HG02763 (cell line): ENCODE measurements at regions not wholly inside any gene's neighbourhood (a gene's known extent, or its start where the extent isn't known, plus 50 kb on each side); places are given as distances from the start of the nearest gene placed in this dataset.

Source experiments
- ATAC-seq: cut with Tn5 transposase; IDR thresholded peaks from one replicate; pipeline ENCODE4 v1.9.1; 2021; ENCODE audit warnings: mild to moderate bottlenecking, moderate library complexity; ENCODE audit not compliant: unreplicated experiment

DNA sequence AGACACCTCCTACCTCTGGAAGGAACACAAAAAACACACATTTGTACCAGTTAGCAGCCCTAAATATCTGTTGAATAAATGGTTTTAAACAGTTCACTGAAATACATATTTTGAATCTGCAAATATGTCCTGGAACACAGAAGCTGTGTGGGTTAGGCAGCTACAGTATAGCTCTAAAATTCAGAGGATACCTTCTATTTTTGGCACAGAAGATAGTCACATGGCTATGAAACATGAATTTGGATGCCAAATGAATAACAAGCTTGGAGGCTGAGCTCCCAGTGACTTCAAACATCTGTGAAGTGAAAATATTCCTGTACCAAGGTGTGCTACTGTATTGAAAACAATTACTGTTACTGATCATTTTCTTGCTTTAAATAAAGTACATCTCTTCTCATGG is 391.5 kb upstream of the ADGRL2 start:
- no peak for ATAC-seq

DNA sequence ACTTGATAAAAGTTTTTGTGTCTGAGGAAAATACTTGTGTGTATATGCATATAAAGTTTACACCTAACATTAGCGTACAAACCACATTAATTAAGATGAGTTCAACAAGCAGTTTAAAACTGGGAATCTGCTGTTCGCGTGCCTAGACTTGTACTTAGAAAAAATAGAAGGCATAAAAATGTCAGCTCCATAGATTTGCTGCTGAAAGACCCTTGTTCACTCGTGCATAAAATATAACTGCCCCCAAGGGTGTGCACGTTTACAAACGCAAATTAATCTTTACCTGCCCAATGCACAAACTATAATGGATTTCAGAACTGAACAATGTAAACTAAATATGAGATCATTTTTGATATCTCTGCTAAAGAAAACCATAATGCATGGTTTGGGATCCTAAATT is 392.3 kb upstream of the ADGRL2 start:
- no peak for ATAC-seq

DNA sequence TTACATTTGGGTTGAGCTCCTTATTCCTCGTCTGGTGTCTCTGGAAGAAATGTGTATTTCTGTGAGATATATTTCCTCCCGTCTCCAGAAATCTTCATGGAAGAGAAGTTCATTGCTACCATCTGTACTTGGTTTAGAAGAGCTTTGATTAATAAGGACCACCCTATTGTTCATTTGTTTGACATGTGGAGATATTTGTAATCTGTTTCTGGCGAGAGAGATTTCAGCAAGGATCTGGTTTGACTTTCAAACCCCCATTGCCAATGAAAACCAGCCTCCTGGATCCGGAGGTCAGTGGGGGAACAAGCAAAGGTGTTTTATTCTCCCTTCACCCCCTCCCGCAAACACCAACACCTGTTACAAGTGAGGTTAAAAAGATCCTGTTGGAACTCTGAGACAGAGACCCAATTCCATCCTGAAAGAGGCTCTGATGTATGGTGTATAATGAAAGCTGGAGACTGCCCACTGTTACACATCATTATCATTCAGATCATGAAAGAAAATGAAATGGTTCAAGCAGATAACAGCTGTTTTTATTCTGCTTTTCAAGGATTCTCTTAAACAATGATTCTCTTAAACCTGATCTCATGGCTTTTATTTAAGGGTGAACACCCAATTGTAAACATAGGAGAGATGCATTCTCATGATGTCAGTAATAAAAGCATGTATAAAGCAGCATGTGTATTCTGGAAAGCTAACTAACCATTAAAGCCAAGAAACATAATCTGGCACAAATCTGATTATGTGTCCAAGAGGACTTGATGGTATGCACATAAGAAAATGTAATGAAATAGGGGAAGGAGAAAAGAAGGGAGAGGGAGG is 393.5 kb upstream of the ADGRL2 start:
- no peak for ATAC-seq

DNA sequence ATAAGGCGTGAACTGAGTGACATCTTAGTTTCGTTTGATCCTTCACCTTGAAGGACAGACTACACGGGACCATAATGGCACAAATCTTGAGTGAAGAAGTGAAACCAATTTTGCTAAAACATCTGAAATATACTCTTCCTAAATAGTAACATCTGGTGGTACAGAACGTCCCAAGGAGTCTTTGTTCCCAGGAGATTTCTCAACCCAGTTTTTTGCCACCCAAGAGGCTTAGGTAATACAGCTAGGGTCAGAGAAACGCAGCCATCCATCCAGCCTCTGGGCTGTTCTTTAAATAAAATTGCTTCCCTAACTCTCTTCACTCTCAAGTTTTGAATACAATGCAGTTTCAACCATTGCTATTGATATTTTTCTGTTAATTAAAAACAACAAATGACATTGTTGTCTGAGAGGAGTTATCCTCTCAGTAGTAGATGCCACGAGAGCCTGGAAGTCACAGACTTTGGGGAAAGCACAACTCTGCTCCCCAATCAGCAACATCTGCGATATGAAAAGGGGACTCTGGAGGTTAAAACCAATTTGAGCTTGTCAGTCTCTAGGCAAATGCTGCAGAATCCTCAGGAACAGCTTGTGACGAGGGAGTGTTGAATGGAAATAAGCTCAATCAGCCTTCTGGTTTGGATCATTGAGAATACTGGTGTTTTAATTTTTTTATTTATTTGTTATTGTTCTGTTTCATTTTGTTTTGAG is 394.3 kb upstream of the ADGRL2 start:
- ATAC-seq, result no peak

DNA sequence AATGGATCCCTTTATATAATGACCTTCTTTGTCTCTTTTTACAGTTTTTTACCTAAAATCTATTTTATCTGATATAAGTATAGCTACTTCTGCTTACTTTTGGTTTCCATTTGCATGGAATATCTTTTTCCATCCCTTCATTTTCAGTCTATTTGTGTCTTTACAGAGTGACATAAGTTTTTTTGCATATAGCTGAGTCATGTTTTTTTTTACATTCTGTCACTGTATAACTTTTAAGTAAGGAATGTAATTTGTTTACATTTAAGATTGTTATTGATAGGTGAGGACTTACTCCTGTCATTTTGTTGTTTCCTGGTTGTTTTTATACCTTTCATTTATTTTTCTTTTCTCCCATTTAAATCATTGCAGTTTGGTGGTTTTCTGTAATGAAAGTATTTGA is 402.7 kb upstream of the ADGRL2 start:
- no peak for ATAC-seq

DNA sequence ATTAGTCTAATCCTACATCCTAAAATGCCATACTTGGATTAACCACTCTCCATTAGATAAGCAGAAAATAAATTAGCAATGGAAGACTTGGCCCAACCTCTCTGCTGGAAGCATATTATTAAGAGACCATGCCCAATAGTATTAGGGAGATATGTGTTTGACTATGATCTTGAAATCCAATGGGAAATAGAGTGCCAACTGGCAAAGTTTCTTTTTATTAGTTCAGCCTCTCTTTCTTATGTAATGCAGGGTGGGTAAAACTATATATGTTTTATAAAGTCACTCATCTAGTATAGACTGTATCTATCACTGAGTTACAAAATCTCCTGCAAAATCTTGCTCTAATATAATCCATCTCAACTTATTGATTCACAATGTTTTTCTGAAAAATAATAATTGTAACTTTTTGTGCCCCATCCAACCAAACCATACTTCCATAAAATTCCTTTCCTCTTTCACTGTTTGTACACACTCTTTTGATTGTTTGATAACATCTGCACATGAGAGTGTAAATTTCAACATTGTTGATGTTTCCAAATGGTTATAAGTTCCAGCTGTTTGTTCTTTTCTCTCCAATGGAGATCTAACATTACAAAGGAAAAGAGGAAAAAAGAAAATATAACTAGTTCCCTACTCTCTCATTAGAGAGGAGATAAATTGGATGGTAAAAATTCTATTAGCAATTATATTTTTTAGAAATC is 408.1 kb upstream of the ADGRL2 start:
- no peak for ATAC-seq

DNA sequence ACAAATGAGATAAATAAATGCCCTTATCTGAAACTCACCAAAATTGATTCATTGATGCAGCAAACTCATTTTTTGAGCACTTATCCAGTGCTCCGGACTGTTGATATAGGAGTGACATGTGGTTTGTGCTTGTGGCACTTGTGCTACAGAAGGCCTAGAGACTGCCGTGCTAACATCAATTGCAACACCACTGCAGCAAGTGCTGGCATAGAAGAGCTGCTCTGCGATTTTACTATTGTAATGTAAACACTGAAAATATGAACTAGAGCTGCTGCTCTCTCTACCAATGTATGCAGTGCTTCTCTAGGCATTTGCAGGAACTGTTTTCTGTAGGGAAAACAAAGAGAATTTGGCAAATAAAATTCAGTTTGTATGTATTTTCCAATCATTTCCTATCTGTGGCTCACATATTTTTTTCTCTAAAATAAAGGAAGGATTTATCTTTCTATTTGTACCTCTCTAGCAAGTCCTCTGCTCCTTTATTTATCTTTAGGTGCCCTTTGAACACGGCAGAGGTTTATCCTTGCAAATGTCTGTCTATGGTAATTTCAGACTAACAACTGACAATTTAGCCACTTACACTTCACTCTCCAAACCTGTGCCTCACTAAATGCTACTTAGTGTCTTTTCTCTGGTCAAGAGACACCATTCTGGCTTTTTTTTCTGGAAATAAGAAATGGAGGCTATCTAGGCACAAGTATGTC is 409.5 kb upstream of the ADGRL2 start:
- no peak for ATAC-seq

DNA sequence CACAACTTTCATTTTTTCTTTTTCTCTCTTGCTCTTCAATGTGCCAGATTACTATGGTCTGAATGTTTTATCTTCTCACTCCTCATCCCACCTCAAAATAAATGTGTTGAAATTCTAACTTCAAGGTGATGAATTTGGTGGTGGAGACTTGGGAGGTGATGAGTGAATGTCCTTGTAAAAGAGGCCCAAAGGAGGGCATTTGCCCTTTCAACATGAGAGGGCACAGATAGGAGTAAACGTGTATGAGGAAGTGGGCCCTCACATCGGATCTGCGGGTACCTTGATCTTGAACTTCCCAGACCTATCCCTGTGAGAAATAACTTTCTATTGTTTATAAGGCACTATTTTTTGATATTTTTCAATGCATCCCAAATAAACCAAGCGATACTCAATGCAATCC is 412.3 kb upstream of the ADGRL2 start:
- no peak for ATAC-seq

DNA sequence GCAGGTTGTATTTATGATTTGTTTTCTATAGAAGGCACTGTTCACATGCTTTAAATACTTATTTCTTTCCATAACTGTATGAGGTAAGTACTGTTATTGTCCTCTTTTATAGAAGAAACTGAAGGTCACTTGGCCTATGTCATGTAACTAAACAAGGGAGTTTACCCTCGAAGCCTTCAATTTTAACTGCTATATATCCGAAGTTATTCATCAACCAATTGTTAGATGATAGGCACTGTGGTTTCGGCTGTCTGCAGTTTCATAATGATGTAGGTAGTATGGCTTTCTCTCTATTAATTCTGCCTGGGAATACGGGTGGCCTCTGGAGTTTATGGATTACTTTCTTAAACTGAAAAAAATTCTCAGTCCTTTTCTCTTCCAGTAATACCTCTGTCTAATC is 413.3 kb upstream of the ADGRL2 start:
- no peak for ATAC-seq

DNA sequence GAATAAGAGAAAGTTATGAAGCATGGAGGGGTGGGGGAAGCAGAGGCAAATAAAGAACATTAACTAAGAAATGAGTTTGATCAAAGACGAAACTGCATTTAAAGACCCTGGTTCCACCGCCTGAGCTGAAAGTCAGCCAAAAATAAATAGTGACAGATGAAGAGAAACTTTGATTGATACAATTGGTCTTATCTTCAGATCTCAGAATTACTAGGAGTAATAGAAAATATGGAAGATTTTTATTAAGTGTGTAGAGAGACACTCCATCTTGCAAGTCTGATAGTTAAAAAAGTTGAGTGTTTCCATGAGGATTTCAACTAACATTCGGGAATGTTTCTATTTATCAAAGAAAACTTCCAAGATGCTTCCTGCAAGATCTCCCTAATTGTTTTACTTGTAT is 418.2 kb upstream of the ADGRL2 start:
- ATAC-seq, result no peak

DNA sequence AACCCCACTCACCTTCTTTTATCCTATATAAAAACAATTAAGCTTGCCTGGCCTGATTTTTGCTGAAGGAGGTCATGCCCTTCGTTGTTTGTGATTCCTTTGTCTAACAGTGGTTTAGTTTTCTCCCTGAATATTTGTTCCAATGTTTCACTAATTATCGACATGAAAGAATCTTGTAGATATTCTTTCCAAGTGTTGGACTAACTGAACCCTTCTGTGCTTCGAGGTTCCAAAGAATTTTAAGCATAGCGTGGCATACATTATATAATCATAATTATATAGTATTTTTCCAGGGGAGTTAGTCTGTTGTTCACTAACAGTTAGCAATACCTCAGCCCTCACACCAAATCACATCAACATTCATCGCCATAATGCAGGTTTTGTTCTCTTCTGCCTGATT is 418.9 kb upstream of the ADGRL2 start:
- ATAC-seq, result no peak

DNA sequence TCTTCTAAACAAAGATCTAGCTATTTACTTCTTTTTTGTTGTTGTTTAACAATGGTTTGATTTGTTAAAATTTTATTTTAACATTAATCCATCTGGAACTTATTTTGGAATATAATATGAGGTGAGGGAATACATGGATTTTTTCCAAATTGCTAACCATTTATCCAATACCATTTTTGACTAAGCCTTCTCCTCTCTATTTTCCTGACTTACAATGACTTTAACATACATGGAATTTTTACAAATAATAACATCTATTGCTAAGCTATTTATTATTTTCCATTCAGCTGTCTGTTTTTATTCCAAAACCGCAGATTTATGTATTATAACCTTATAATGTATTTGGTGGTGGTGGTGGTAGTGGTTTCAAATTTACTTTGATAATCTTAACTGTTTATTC is 420.3 kb upstream of the ADGRL2 start:
- ATAC-seq, result no peak

DNA sequence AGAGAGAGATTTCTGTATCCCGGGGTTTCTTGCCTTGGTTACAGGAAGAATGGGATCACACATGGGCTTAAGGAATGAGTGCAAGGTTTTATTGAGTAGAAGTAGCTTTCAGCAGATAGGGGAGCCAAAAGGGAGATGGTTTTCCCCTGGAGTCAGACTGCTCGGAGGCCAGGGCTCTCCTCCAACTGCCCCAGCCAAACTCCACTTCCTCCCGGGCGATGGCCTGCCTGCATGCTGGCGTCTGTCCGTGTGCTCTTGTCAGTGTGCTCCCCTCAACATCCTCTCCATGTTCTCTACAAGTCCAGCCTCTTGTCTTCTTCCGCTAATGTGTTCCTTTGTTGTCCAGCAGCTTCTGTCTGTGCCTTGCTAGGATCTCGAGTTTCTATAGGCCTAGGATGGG is 421.3 kb upstream of the ADGRL2 start:
- no peak for ATAC-seq

DNA sequence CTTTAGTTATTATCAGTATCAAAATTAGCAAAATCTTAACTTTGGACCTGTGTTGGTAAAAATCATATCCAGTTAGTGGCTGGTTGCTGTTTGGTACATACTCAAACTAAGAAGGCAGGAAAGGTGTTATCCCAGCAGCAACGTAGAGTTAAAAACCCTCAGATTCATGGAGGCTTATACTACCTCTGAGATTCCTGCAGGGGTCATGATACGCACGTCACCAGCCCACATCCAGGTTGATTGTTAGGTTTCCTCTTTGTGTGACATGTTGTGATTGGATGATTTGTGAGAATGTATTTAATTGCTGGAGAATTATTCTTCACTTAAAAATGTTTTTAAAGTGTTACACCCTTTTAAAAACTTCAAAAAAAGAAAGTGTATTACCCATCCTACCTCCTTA is 423.3 kb upstream of the ADGRL2 start:
- ATAC-seq, result no peak

DNA sequence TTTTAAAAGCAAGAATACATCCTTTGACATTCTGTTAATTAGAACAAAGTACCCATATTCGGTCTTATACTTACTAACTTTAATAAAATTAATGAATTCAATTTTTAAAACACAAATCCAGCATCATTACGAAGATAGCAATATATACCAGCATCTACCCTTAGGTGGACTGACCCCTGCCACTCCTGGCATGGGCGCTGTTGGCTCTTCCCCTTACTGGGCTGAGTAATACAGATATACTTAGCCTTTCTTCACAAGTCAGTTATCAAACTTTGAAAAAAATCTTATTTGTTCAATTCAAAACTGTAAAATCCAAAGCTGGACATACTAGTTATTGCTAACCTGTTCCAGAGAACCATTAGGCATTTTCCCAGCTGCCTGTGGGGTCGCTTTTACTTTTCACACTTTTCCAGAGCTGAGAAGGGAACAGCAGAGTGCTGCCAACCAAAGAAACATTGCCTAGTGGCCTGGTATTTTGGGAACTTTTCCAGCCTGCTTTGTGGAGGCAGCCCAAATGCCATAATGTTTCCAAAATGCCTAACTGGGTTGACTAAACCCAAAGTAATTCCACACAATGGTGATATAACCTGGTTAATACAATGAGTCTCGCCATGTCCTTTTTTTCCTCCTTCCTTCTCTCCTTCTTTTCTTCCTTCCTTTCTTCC is 424.7 kb upstream of the ADGRL2 start:
- no peak for ATAC-seq

DNA sequence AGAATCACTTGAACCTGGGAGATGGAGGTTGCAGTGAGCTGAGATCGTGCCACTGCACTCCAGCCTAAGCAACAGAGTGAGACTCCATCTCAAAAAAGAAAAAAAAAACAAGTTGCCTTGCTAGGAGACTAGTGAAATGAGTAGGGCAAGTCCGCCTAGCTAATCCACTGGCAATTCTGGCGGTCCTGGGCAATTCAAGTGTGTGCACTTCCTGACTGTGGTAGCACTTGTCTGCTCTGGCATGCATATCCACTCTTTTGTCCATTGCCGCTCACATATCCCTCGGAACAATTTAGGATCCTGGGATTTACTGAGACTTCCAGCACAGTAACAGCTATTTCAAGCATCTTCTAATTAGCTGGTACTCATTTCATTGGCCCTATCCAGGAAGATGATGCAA is 426.3 kb upstream of the ADGRL2 start:
- ATAC-seq, result no peak

DNA sequence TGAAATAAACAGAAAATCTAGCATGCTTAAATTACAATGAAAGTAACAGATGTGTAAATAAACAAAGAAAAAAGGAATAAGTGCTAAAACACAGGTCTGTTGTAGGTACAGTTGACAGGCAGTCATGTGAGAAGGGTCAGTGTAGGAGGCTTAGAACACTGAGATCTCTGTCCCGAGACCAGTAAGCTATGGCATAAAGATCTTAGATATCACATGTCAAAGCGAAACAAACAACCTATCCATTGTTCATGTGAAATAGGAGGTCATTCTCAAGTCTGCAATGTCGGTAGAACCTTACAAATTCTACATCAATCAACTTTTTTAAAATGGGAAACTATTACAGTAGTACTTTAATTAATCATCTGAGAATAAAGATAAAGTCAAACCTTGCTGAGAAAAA is 428.9 kb upstream of the ADGRL2 start:
- ATAC-seq, result no peak

DNA sequence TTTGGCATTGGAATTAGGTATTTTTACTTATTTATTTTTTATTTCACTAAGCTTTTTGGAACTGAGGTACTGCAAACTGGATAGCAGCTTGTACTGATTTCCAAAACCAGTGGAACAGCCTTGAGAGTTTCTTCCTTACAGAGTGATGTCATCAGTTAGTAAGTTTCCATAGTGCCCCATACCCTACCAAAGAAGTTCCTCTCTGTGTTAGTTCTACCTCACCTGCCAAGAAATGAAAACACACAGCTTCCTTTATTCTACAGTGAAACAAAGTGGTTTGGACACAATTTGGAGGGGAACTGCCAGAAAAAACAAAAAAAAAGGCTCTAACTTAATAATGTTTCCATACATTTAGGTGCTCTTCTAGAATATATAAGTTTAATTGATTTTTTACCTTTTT is 430.9 kb upstream of the ADGRL2 start:
- ATAC-seq, result no peak

DNA sequence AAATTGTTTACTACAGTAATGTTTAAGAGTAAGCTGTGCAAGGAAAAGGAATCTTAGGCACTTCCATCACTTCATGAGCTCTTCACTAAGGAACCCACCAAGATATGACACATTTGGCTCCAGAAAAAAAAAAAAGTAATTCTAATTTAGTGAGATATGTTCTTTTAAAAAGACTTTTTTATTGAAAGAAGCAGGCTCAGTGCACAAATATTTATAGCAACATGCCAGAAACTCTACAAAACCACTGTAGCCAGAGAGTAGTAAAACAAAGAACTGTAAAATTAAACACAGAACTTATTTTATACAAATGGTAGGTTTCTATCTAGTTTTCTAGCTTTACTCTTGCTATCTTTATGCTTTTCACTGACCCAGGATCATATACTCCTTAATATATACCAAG is 434.6 kb upstream of the ADGRL2 start:
- ATAC-seq, result no peak

DNA sequence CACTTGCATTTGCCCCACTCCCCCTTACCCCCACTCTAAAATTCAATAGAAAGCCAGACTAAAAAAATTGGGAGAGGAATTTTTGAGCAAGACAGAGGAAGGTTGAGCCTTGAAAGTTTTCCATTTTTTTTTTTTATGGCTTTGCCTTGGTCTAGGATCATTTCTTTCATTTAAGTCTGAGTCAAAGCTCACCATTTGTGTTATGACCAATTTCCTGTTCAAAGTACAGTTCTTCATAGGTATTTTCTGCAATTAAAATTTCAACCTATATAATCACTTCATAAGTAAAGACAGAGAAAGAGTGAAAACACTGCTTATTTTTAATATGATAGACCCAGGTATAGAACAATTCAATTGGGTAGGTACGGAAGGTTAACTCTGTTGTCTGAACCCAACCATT is 436.6 kb upstream of the ADGRL2 start:
- no peak for ATAC-seq

DNA sequence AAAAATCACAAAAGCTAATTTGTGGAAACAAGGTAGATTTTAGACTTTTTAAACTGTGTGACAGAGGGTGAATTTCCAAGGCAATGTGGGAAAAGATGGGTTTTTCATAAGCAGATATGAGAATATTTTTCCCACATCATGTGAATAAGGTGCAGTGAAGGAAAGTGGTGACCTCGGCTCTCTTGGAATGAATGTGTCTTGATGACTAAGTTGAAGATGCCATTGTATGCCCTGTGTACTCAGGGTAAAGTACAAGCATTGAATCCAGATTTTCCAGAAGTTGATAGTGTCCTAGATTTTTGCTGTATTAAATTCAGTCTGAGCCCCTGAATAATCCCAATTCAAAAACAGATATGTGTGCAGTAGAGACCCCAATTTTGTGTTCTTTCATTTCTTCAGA is 442.6 kb upstream of the ADGRL2 start:
- ATAC-seq, result no peak
